ENCODE measurements at regions not wholly inside any gene's neighbourhood (a gene's known extent, or its start where the extent isn't known, plus 50 kb on each side); places are given as distances from the start of the nearest gene placed in this dataset.

GRCh38 chr9:106288689-106289088, 574.3 kb upstream of the ZNF462 start:
- TF ChIP-seq CTCF (IDR thresholded peaks at IDR 0.05) (no peak), POLR2AphosphoS5 (IDR thresholded peaks at IDR 0.05) (no peak), POLR2A (IDR thresholded peaks at IDR 0.05) (no peak)
